ENCODE measurements at regions not wholly inside any gene's neighbourhood (a gene's known extent, or its start where the extent isn't known, plus 50 kb on each side); places are given as distances from the start of the nearest gene placed in this dataset. TPM values are rescaled to one million over a fixed set of nuclear protein-coding genes. Genes with fewer than 3 reads are reported as not detected.
A peak's percentile ranks its signal among the peaks of the same experiment; 100 is the strongest.
"Not testable (repeated sequence)": the region's sequence is repeated elsewhere in the genome, so short reads cannot be mapped to it uniquely, and the experiment has no call there.

GRCh38 chr4:9702696-9703095, 78.7 kb upstream of the DRD5 start:
- not testable (repeated sequence) for DNase-seq (ENCODE audit: low spot score)

- peak; percentile 83 for DNase-seq (ENCODE audit: low spot score)
These were observed 78.0 kb upstream of the DRD5 start for GRCh38 chr4:9703391-9703790.

- not testable (repeated sequence) for DNase-seq (ENCODE audit: low spot score)
These were observed 77.3 kb upstream of the DRD5 start for GRCh38 chr4:9704126-9704525.

- DNase-seq (ENCODE audit: low spot score): no peak
These were observed 76.7 kb upstream of the DRD5 start for GRCh38 chr4:9704551-9705332.

GRCh38 chr4:9707281-9707680, 74.2 kb upstream of the DRD5 start:
- not testable (repeated sequence) for DNase-seq (ENCODE audit: low spot score)

- DNase-seq (ENCODE audit: low spot score): not testable (repeated sequence)
These were observed 73.5 kb upstream of the DRD5 start for GRCh38 chr4:9707936-9708335.

- no peak for DNase-seq (ENCODE audit: low spot score)
These were observed 71.7 kb upstream of the DRD5 start for GRCh38 chr4:9709724-9710123.

- DNase-seq (ENCODE audit: low spot score): not testable (repeated sequence)
These were observed 66.2 kb upstream of the DRD5 start for GRCh38 chr4:9715271-9715670.

- DNase-seq (ENCODE audit: low spot score): no peak
These were observed 65.3 kb upstream of the DRD5 start for GRCh38 chr4:9716093-9716492.

- DNase-seq (ENCODE audit: low spot score): not testable (repeated sequence)
These were observed 63.0 kb upstream of the DRD5 start for GRCh38 chr4:9718246-9718939.

GRCh38 chr4:9722131-9722530, 59.3 kb upstream of the DRD5 start:
- not testable (repeated sequence) for DNase-seq (ENCODE audit: low spot score)

Small RNA genes lying in the stretch of these regions (small RNA-seq; reads per million reads assigned to genes)
- not detected for gene MIR548I2
- not detected for gene RF00017
- not detected for gene SNRPCP13

All from HT-29 (cell line).